BLaER1 treated with 17β-estradiol and CSF1 and Interleukin-3, amounts not matched to agents 10 nM and 100 nM (cell line): ENCODE measurements at regions not wholly inside any gene's neighbourhood (a gene's known extent, or its start where the extent isn't known, plus 50 kb on each side); places are given as distances from the start of the nearest gene placed in this dataset.

ENCODE experiments used
- H3K27ac ChIP-seq, 11 experiments: shearing (Covaris generic); formaldehyde crosslinking; 2 replicates each; pipeline ENCODE4 v1.8.1; 2022
- H3K27me3 ChIP-seq, 11 experiments: shearing (Covaris generic); formaldehyde crosslinking; 2 replicates each; pipeline ENCODE4 v1.8.1; 2022
- H3K36me3 ChIP-seq, 11 experiments: shearing (Covaris generic); formaldehyde crosslinking; 2 replicates each; pipeline ENCODE4 v1.8.1; 2022
- H3K4me1 ChIP-seq, 10 experiments: shearing (Covaris generic); formaldehyde crosslinking; 2 replicates each; pipeline ENCODE4 v1.8.1; 2022
- H3K4me2 ChIP-seq, 11 experiments: shearing (Covaris generic); formaldehyde crosslinking; 2 replicates each; pipeline ENCODE4 v1.8.1; 2022
- H3K4me3 ChIP-seq, 10 experiments: shearing (Covaris generic); formaldehyde crosslinking; 2 replicates each; pipeline ENCODE4 v1.8.1; 2022
- H3K9ac ChIP-seq, 11 experiments: shearing (Covaris generic); formaldehyde crosslinking; 2 replicates each; pipeline ENCODE4 v1.8.1; 2022
- H3K9me3 ChIP-seq, 11 experiments: shearing (Covaris generic); formaldehyde crosslinking; replicated peaks in 1 of 11; 2 replicates each; pipeline ENCODE4 v1.8.1; 2022
- H4K20me1 ChIP-seq, 11 experiments: shearing (Covaris generic); formaldehyde crosslinking; 2 replicates each; pipeline ENCODE4 v1.8.1; 2022
- Cebpa-rat ChIP-seq, 11 experiments: shearing (Covaris generic); IDR thresholded peaks; 2 replicates each; pipeline ENCODE4 v1.8.1; 2022

GRCh38 chr20:11278461-11278860, 604.7 kb upstream of the JAG1 start:
- Histone ChIP-seq H3K4me2 (no peak overlapping the region), H3K36me3 (no peaks in the 10 kb centered on the region), H3K27ac (no peak overlapping the region), H3K4me1 (no peaks in the 10 kb centered on the region), H3K9ac (no peak overlapping the region), H3K4me3 (no peak overlapping the region), H3K9me3 (peaks cover 0 to 12% (median 0%) of the 10 kb centered on the region in 11 experiments; a peak in 9 of 22 replicates), H4K20me1 (no peaks in the 10 kb centered on the region), H3K27me3 (no peaks in the 10 kb centered on the region)
- no peak for TF ChIP-seq Cebpa-rat (IDR thresholded peaks at IDR 0.05)

DNA sequence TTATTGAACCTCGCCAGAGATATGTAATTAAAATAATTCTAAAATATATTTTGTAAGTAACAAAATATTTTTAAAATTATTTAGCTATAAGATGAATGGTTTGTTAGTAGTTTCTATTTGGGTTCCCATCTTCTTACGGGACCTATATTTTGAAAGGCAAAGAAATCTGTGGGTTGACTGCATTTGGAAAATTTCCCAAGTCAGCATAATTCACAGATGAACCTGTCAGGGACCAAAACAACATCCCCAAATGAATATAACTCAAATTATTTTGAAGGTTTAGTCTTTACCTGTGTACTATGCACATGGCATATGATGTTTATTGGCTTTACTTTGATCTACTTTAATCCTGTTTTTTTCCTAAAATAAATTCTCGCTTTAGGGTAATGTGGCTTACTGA, 607.4 kb upstream of the JAG1 start:
- Histone ChIP-seq H3K4me3 (no peak overlapping the region), H3K27ac (no peak overlapping the region), H3K27me3 (no peaks in the 10 kb centered on the region), H3K4me1 (no peaks in the 10 kb centered on the region), H4K20me1 (no peaks in the 10 kb centered on the region), H3K4me2 (no peak overlapping the region), H3K36me3 (no peaks in the 10 kb centered on the region), H3K9ac (no peak overlapping the region), H3K9me3 (peaks cover 0 to 12% (median 0%) of the 10 kb centered on the region in 11 experiments; a peak in 9 of 22 replicates)
- no peak for TF ChIP-seq Cebpa-rat (IDR thresholded peaks at IDR 0.05)

DNA sequence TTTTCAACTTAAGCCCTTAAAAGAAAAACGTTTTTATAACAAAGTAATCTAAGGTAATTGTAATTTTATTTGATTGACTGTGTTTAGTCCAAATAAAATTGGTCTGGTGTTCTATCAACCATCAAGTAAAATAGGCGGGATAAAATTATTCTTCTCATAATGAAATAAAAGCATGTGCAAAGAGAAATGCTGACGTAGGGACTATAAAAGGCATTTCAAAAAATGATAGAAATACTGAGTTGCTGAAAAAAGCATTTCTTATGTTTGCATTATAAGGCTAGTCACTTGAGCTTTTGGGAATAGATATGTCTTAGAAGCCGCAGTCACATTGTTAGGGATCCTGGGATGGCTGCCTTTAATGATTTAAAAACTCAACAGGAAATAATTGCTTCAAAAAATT, 608.0 kb upstream of the JAG1 start:
- Histone ChIP-seq H3K4me3 (no peak overlapping the region), H3K4me1 (no peaks in the 10 kb centered on the region), H3K9ac (no peak overlapping the region)

GRCh38 chr20:11287126-11287525, 613.3 kb upstream of the JAG1 start:
- Histone ChIP-seq H3K27me3 (no peaks in the 10 kb centered on the region), H3K36me3 (no peaks in the 10 kb centered on the region), H3K4me3 (no peak overlapping the region), H4K20me1 (no peaks in the 10 kb centered on the region), H3K4me2 (no peak overlapping the region), H3K9me3 (no peaks in the 10 kb centered on the region), H3K27ac (no peak overlapping the region), H3K9ac (no peak overlapping the region), H3K4me1 (no peaks in the 10 kb centered on the region)
- no peak for TF ChIP-seq Cebpa-rat (IDR thresholded peaks at IDR 0.05)

More for the DNA sequence above, 608.0 kb upstream of the JAG1 start:
- Histone ChIP-seq H4K20me1 (no peaks in the 10 kb centered on the region), H3K9me3 (peaks cover 0 to 12% (median 0%) of the 10 kb centered on the region in 11 experiments; a peak in 9 of 22 replicates), H3K27ac (no peak overlapping the region), H3K27me3 (no peaks in the 10 kb centered on the region), H3K4me2 (no peak overlapping the region), H3K36me3 (no peaks in the 10 kb centered on the region)
- no peak for TF ChIP-seq Cebpa-rat (IDR thresholded peaks at IDR 0.05)

DNA sequence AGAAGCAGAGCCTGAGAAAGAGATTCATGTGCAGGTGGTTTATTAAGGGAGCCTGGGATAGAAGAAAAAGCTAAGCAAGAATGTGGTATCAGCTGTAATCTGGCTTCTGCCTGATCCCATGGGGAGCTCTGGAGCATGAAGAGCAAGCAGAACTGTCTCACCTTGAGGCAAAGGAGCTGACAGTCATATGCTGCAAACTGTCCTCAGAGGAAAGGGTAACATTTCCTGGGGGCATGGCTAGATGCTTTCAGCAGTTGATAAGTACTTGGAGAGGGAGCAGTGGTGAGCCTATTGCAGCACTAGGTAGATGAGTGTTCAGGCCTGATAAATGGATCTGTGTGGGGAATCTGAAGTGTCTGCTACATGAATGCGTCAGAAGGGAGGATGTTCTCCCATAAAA, 621.5 kb upstream of the BTBD3 start:
- no peak overlapping the region for H3K4me3 ChIP-seq
- no peaks in the 10 kb centered on the region for H3K27me3 ChIP-seq
- H3K27ac ChIP-seq = no peak overlapping the region
- no peak overlapping the region for H3K4me2 ChIP-seq
- no peak overlapping the region for H3K9ac ChIP-seq
- TF ChIP-seq Cebpa-rat (IDR thresholded peaks at IDR 0.05) = no peak
- H3K36me3 ChIP-seq = no peaks in the 10 kb centered on the region
- no peaks in the 10 kb centered on the region for H4K20me1 ChIP-seq
- no peaks in the 10 kb centered on the region for H3K4me1 ChIP-seq
- 0 out of 22 replicates have a peak, but pooled peaks cover 0 to 3% (median 0%) of the 10 kb centered on the region in 11 experiments for H3K9me3 ChIP-seq

GRCh38 chr20:11296951-11297350, 620.7 kb upstream of the BTBD3 start:
- no peaks in the 10 kb centered on the region for H3K36me3 ChIP-seq

DNA sequence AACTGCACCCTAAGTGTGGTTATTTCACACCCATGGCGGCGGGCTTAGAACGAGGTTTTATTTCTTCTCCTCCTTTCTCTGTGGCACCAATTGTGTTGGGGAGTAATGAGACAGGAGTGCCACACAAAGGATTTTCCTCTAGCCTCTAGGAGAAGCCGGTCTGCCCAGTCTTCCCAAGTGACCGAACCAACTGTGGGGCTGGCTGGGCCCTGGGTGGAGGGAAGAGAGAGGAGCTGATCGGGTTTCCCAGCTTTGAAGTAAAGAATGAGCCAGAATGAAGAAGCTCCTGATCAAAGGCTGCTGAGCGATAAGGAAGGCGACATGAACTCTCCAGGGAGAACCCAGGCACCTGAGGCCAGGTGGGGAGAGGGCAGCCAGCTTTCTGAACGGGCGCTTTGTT, 616.0 kb upstream of the BTBD3 start:
- TF ChIP-seq Cebpa-rat (IDR thresholded peaks at IDR 0.05) = no peak
- H3K9me3 ChIP-seq = 0 out of 22 replicates have a peak, but pooled peaks cover 0 to 3% (median 0%) of the 10 kb centered on the region in 11 experiments
- no peaks in the 10 kb centered on the region for H4K20me1 ChIP-seq
- no peak overlapping the region for H3K4me3 ChIP-seq
- no peak overlapping the region for H3K27ac ChIP-seq
- no peaks in the 10 kb centered on the region for H3K36me3 ChIP-seq
- no peaks in the 10 kb centered on the region for H3K27me3 ChIP-seq
- H3K4me1 ChIP-seq = no peaks in the 10 kb centered on the region
- H3K4me2 ChIP-seq = no peak overlapping the region
- no peak overlapping the region for H3K9ac ChIP-seq

More at GRCh38 chr20:11296951-11297350, 620.7 kb upstream of the BTBD3 start:
- H3K4me3 ChIP-seq = no peak overlapping the region
- no peaks in the 10 kb centered on the region for H3K4me1 ChIP-seq
- no peak overlapping the region for H3K9ac ChIP-seq
- no peak overlapping the region for H3K4me2 ChIP-seq
- no peak for TF ChIP-seq Cebpa-rat (IDR thresholded peaks at IDR 0.05)
- no peaks in the 10 kb centered on the region for H4K20me1 ChIP-seq
- 0 out of 22 replicates have a peak, but pooled peaks cover 0 to 3% (median 0%) of the 10 kb centered on the region in 11 experiments for H3K9me3 ChIP-seq
- no peak overlapping the region for H3K27ac ChIP-seq
- no peaks in the 10 kb centered on the region for H3K27me3 ChIP-seq

GRCh38 chr20:11302436-11302835, 615.3 kb upstream of the BTBD3 start:
- Histone ChIP-seq H3K27me3 (no peaks in the 10 kb centered on the region), H3K4me1 (no peaks in the 10 kb centered on the region), H4K20me1 (no peaks in the 10 kb centered on the region), H3K9ac (no peak overlapping the region), H3K36me3 (no peaks in the 10 kb centered on the region), H3K27ac (no peak overlapping the region), H3K9me3 (0 out of 22 replicates have a peak, but pooled peaks cover 0 to 3% (median 0%) of the 10 kb centered on the region in 11 experiments), H3K4me2 (no peak overlapping the region), H3K4me3 (no peak overlapping the region)
- no peak for TF ChIP-seq Cebpa-rat (IDR thresholded peaks at IDR 0.05)

DNA sequence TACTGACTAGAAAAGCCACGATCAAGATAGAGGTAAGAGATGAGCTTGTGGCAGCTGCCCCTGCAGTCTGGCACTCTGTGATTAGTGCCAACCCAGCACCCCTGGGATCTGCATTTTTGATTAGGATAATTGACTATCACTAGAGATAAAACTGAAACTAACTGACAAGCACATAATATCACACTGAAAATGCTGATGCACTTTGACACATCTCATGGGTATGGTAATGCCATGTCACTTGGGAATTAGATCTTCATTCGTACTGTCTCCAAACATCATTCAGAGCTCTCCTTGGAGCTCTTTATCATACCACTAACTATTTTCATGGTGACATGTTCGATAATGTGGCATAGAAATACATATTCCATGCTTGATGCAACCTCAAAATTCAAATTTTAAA, 612.9 kb upstream of the BTBD3 start:
- no peak overlapping the region for H3K27ac ChIP-seq
- no peak overlapping the region for H3K4me3 ChIP-seq
- no peaks in the 10 kb centered on the region for H3K36me3 ChIP-seq
- H3K4me1 ChIP-seq = no peaks in the 10 kb centered on the region
- H3K9me3 ChIP-seq = no peaks in the 10 kb centered on the region
- H3K4me2 ChIP-seq = no peak overlapping the region
- TF ChIP-seq Cebpa-rat (IDR thresholded peaks at IDR 0.05) = no peak
- H4K20me1 ChIP-seq = no peaks in the 10 kb centered on the region
- H3K9ac ChIP-seq = no peak overlapping the region
- H3K27me3 ChIP-seq = no peaks in the 10 kb centered on the region

GRCh38 chr20:11305406-11305805, 612.3 kb upstream of the BTBD3 start:
- H3K27ac ChIP-seq = no peak overlapping the region
- no peaks in the 10 kb centered on the region for H3K4me1 ChIP-seq
- no peaks in the 10 kb centered on the region for H3K9me3 ChIP-seq
- no peak overlapping the region for H3K9ac ChIP-seq
- H3K4me2 ChIP-seq = no peak overlapping the region
- no peak for TF ChIP-seq Cebpa-rat (IDR thresholded peaks at IDR 0.05)
- no peaks in the 10 kb centered on the region for H3K27me3 ChIP-seq
- no peaks in the 10 kb centered on the region for H4K20me1 ChIP-seq
- no peaks in the 10 kb centered on the region for H3K36me3 ChIP-seq
- no peak overlapping the region for H3K4me3 ChIP-seq
